Prostate gland (tissue), 2 donors: ENCODE measurements at regions not wholly inside any gene's neighbourhood (a gene's known extent, or its start where the extent isn't known, plus 50 kb on each side); places are given as distances from the start of the nearest gene placed in this dataset.

Experiments
- POLR2AphosphoS5 ChIP-seq: sonication (generic); formaldehyde crosslinking; IDR thresholded peaks from one replicate; pipeline ENCODE4 v1.6.1; 2017; ENCODE audit warnings: antibody characterized with exemption
- TF ChIP-seq, protein P1 (sequence below), 4 experiments: fragments of 200-600 bp in 2 of 4; fragments of 450-650 bp in 2 of 4; sonication (generic) in 2 of 4; IDR thresholded peaks; 1 replicate in 3 of 4; 2 replicates in 1 of 4; pipeline ENCODE4 v1.5.1; 2016 to 2019; ENCODE audit warnings: antibody characterized with exemption in 4 of 4, mild to moderate bottlenecking in 2 of 4, moderate library complexity in 2 of 4

DNA sequence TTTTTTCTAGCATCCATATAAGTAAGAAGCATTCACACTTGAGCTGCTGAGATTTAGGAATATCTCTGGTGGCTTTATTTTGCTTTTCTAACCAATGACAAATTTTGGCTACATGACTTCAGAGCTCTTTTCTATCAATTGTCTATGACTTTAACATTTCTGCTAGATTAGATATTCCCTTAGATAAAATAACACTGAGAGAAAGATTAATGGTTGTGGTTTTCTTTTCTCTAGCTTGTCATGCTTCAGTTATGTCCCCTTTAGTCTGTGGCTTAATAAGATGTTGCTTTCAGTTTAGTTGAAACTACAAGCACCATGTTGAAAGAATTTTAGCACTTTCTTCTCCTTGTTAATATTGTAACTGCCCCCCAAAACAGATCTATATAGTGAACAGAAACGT lies 665.6 kb upstream of the CCDC54 start:
- no peak for TF ChIP-seq POLR2AphosphoS5
- TF ChIP-seq, protein P1, sequence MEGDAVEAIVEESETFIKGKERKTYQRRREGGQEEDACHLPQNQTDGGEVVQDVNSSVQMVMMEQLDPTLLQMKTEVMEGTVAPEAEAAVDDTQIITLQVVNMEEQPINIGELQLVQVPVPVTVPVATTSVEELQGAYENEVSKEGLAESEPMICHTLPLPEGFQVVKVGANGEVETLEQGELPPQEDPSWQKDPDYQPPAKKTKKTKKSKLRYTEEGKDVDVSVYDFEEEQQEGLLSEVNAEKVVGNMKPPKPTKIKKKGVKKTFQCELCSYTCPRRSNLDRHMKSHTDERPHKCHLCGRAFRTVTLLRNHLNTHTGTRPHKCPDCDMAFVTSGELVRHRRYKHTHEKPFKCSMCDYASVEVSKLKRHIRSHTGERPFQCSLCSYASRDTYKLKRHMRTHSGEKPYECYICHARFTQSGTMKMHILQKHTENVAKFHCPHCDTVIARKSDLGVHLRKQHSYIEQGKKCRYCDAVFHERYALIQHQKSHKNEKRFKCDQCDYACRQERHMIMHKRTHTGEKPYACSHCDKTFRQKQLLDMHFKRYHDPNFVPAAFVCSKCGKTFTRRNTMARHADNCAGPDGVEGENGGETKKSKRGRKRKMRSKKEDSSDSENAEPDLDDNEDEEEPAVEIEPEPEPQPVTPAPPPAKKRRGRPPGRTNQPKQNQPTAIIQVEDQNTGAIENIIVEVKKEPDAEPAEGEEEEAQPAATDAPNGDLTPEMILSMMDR (IDR thresholded peaks at IDR 0.05): no peak
